Lower lobe of right lung (tissue), 2 donors: ENCODE measurements at regions not wholly inside any gene's neighbourhood (a gene's known extent, or its start where the extent isn't known, plus 50 kb on each side); places are given as distances from the start of the nearest gene placed in this dataset.

ENCODE experiments used
- ATAC-seq, 2 donors: fragments of 200-7000 bp; cut with Tn5 transposase; one replicate each; pipeline ENCODE4 v1.9.1; 2020 to 2022; ENCODE audit warnings: mild to moderate bottlenecking in 2 of 2, moderate library complexity in 2 of 2
- DNase-seq: peaks from one replicate; pipeline ENCODE4 v3.0.0-alpha.2; 2020
- H3K27ac ChIP-seq: fragments of 200-600 bp; one replicate; pipeline ENCODE4 v1.8.0; 2022
- H3K27me3 ChIP-seq: fragments of 200-600 bp; one replicate; pipeline ENCODE4 v1.8.0; 2022; ENCODE audit warnings: low read depth
- H3K36me3 ChIP-seq: fragments of 200-600 bp; one replicate; pipeline ENCODE4 v1.8.0; 2022; ENCODE audit warnings: mild to moderate bottlenecking
- H3K4me1 ChIP-seq: fragments of 200-600 bp; one replicate; pipeline ENCODE4 v1.8.0; 2022
- H3K4me3 ChIP-seq: fragments of 200-600 bp; one replicate; pipeline ENCODE4 v1.8.0; 2022; ENCODE audit warnings: mild to moderate bottlenecking
- H3K9me3 ChIP-seq: fragments of 200-600 bp; one replicate; pipeline ENCODE4 v1.8.0; 2022
- intact Hi-C: fragments of 100-400 bp; cut with DNase I; formaldehyde crosslinking; loops from one replicate; pipeline ENCODE4 v1.11.0; 2022
- TF ChIP-seq, protein P1 (sequence below): fragments of 200-600 bp; IDR thresholded peaks from one replicate; pipeline ENCODE4 v1.8.0; 2022; ENCODE audit warnings: antibody characterized with exemption, mild to moderate bottlenecking
- donor health status: DM: no; HTN: yes; CAD: no; lungs with severe emphysema.

GRCh38 chr1:5616366-5617178 lies 375.7 kb downstream of the NPHP4 start:
- Histone ChIP-seq H3K4me3 (no peak overlapping the region), H3K27me3 (peaks cover 9% of the 10 kb centered on the region), H3K9me3 (no peaks in the 10 kb centered on the region), H3K36me3 (no peaks in the 10 kb centered on the region), H3K27ac (no peak overlapping the region), H3K4me1 (no peaks in the 10 kb centered on the region)
- DNase-seq (no peak), ATAC-seq (no peak)
- TF ChIP-seq, protein P1, sequence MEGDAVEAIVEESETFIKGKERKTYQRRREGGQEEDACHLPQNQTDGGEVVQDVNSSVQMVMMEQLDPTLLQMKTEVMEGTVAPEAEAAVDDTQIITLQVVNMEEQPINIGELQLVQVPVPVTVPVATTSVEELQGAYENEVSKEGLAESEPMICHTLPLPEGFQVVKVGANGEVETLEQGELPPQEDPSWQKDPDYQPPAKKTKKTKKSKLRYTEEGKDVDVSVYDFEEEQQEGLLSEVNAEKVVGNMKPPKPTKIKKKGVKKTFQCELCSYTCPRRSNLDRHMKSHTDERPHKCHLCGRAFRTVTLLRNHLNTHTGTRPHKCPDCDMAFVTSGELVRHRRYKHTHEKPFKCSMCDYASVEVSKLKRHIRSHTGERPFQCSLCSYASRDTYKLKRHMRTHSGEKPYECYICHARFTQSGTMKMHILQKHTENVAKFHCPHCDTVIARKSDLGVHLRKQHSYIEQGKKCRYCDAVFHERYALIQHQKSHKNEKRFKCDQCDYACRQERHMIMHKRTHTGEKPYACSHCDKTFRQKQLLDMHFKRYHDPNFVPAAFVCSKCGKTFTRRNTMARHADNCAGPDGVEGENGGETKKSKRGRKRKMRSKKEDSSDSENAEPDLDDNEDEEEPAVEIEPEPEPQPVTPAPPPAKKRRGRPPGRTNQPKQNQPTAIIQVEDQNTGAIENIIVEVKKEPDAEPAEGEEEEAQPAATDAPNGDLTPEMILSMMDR = no peak
- intact Hi-C loops = no loop called here

DNA sequence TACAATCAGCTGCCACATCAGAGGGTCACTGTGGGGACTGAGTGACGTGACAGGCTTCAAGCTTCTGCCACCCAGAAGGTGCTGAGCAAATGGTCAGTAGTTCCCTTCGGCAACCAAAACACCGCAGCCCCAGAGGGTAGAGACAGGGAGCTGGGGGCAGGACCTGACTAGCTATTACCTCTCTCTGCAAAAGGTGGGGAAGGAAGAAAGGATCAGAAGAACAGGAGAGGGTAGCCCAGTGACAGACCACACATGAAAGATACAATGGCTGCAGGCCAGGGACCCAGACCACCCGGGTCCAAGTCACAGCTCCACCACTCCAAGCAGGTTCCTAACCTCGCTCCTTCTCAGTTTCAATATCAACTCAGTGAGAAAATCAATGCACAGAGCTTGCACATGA lies 377.1 kb downstream of the NPHP4 start:
- no peak overlapping the region for H3K27ac ChIP-seq
- intact Hi-C loops = no loop called here
- no peaks in the 10 kb centered on the region for H3K4me1 ChIP-seq
- TF ChIP-seq, protein P1 = no peak
- H3K9me3 ChIP-seq = no peaks in the 10 kb centered on the region
- ATAC-seq (no peak), DNase-seq (no peak)
- H3K36me3 ChIP-seq = no peaks in the 10 kb centered on the region
- H3K4me3 ChIP-seq = no peak overlapping the region
- H3K27me3 ChIP-seq = peaks cover 9% of the 10 kb centered on the region

GRCh38 chr1:5613900-5614299 lies 378.3 kb downstream of the NPHP4 start:
- TF ChIP-seq, protein P1 = no peak
- Histone ChIP-seq H3K4me3 (no peak overlapping the region), H3K27ac (no peak overlapping the region), H3K9me3 (no peaks in the 10 kb centered on the region), H3K4me1 (no peaks in the 10 kb centered on the region), H3K27me3 (peaks cover 10% of the 10 kb centered on the region), H3K36me3 (no peaks in the 10 kb centered on the region)
- ATAC-seq (no peak), DNase-seq (no peak)
- intact Hi-C loops = no loop called here

- no peak for ATAC-seq
- TF ChIP-seq, protein P1 = no peak
- DNase-seq = no peak
- intact Hi-C loops = no loop called here
- H3K4me3 ChIP-seq = no peak overlapping the region
- H3K27ac ChIP-seq = no peak overlapping the region
- no peaks in the 10 kb centered on the region for H3K4me1 ChIP-seq
- H3K27me3 ChIP-seq = peaks cover 15% of the 10 kb centered on the region
- no peaks in the 10 kb centered on the region for H3K9me3 ChIP-seq
- no peaks in the 10 kb centered on the region for H3K36me3 ChIP-seq
Measured at GRCh38 chr1:5611851-5612250, 380.4 kb downstream of the NPHP4 start.

- H3K9me3 ChIP-seq = no peaks in the 10 kb centered on the region
- TF ChIP-seq, protein P1 = no peak
- no peaks in the 10 kb centered on the region for H3K36me3 ChIP-seq
- H3K27me3 ChIP-seq = peaks cover 15% of the 10 kb centered on the region
- ATAC-seq (no peak), DNase-seq (no peak)
- intact Hi-C loops = no loop called here
- no peak overlapping the region for H3K27ac ChIP-seq
- H3K4me1 ChIP-seq = no peaks in the 10 kb centered on the region
- no peak overlapping the region for H3K4me3 ChIP-seq
Measured at GRCh38 chr1:5611431-5611830, 380.8 kb downstream of the NPHP4 start.
